ENCODE measurements at regions not wholly inside any gene's neighbourhood (a gene's known extent, or its start where the extent isn't known, plus 50 kb on each side); places are given as distances from the start of the nearest gene placed in this dataset.
A peak's percentile ranks its signal among the peaks of the same experiment; 100 is the strongest.

GRCh38 chr2:225288986-225289385, 110.5 kb upstream of the NYAP2 start:
- intact Hi-C loops (cut with DNase I, micrococcal nuclease), result loop anchor here in 1 of 2 experiments (10.0 kb wide), 2 partner anchors 1506 to 1696 kb away; partner anchors contain the start of gene IRS1
- POLR2A ChIA-PET, result no interaction called here

GRCh38 chr2:225282858-225283710, 116.4 kb upstream of the NYAP2 start:
- Mint-ChIP-seq H3K4me3 (no peak overlapping the region), H3K27ac (no peak overlapping the region), H3K9me3 (no peaks in the 10 kb centered on the region), H3K36me3 (ENCODE audit: low read depth) (no peaks in the 10 kb centered on the region), H3K4me1 (ENCODE audit: low read depth) (no peaks in the 10 kb centered on the region), H3K27me3 (no peaks in the 10 kb centered on the region)
- DNase-seq (peak in 6 of 14 experiments; percentile 2 to 51 (median 30)), ATAC-seq (ENCODE audit: poor library complexity) (peak; percentile 43)
- peaks cover 0 to 3% of the 10 kb centered on the region in 2 experiments for H3K9me3 ChIP-seq (ENCODE audit: control insufficient read depth in 1 of 2, insufficient read depth in 1 of 2, low read length in 2 of 2)
- CTCF ChIA-PET, result interaction anchor here (0.6 to 1.6 kb wide), 3 partner anchors 9 to 362 kb away, joined by 3 to 4 read pairs (median 3); no protein-coding TSS in a partner anchor
- POLR2A ChIA-PET, result no interaction called here
- peak; percentile 82 for TF ChIP-seq CTCF (IDR thresholded peaks at IDR 0.05)
- H3K4me1 ChIP-seq (ENCODE audit: insufficient read depth, low read length), result no peaks in the 10 kb centered on the region
- H3K27me3 ChIP-seq (ENCODE audit: control insufficient read depth in 1 of 2, insufficient read depth in 2 of 2, low read length in 2 of 2), result no peaks in the 10 kb centered on the region
- no peak overlapping the region for H3K27ac ChIP-seq (ENCODE audit: low read depth in 1 of 2, low read length in 2 of 2)
- H3K36me3 ChIP-seq (ENCODE audit: insufficient read depth, low read length), result no peaks in the 10 kb centered on the region
- intact Hi-C loops (cut with DNase I, micrococcal nuclease), result loop anchor here in 1 of 2 experiments (5.0 to 10.0 kb wide), 3 partner anchors 374 to 1702 kb away; partner anchors contain the start of gene IRS1
- H3K4me3 ChIP-seq (ENCODE audit: low read length), result no peak overlapping the region

More at GRCh38 chr2:225288986-225289385, 110.5 kb upstream of the NYAP2 start:
- Mint-ChIP-seq H3K27me3 (no peaks in the 10 kb centered on the region), H3K27ac (no peak overlapping the region), H3K4me3 (no peak overlapping the region), H3K36me3 (ENCODE audit: low read depth) (no peaks in the 10 kb centered on the region), H3K4me1 (ENCODE audit: low read depth) (no peaks in the 10 kb centered on the region), H3K9me3 (no peaks in the 10 kb centered on the region)
- Histone ChIP-seq H3K27me3 (ENCODE audit: control insufficient read depth in 1 of 2, insufficient read depth in 2 of 2, low read length in 2 of 2) (no peaks in the 10 kb centered on the region), H3K4me1 (ENCODE audit: insufficient read depth, low read length) (no peaks in the 10 kb centered on the region), H3K36me3 (ENCODE audit: insufficient read depth, low read length) (no peaks in the 10 kb centered on the region), H3K27ac (ENCODE audit: low read depth in 1 of 2, low read length in 2 of 2) (no peak overlapping the region), H3K4me3 (ENCODE audit: low read length) (no peak overlapping the region), H3K9me3 (ENCODE audit: control insufficient read depth in 1 of 2, insufficient read depth in 1 of 2, low read length in 2 of 2) (no peaks in the 10 kb centered on the region)
- DNase-seq, result no peak
- no peak for ATAC-seq (ENCODE audit: poor library complexity)
- no peak for TF ChIP-seq CTCF (IDR thresholded peaks at IDR 0.05)
- CTCF ChIA-PET, result no interaction called here

GRCh38 chr2:225276207-225276606, 123.3 kb upstream of the NYAP2 start:
- ATAC-seq (ENCODE audit: poor library complexity), result no peak
- Histone ChIP-seq H3K4me3 (ENCODE audit: low read length) (no peak overlapping the region), H3K27ac (ENCODE audit: low read depth in 1 of 2, low read length in 2 of 2) (no peak overlapping the region), H3K9me3 (ENCODE audit: control insufficient read depth in 1 of 2, insufficient read depth in 1 of 2, low read length in 2 of 2) (peaks cover 3 to 30% of the 10 kb centered on the region in 2 experiments), H3K36me3 (ENCODE audit: insufficient read depth, low read length) (no peaks in the 10 kb centered on the region), H3K4me1 (ENCODE audit: insufficient read depth, low read length) (no peaks in the 10 kb centered on the region), H3K27me3 (ENCODE audit: control insufficient read depth in 1 of 2, insufficient read depth in 2 of 2, low read length in 2 of 2) (no peaks in the 10 kb centered on the region)
- ChIA-PET CTCF (no interaction called here), POLR2A (no interaction called here)
- H3K9me3 Mint-ChIP-seq, result peaks cover 5% of the 10 kb centered on the region
- TF ChIP-seq CTCF (IDR thresholded peaks at IDR 0.05), result no peak
- no peak for DNase-seq
- H3K4me3 Mint-ChIP-seq, result no peak overlapping the region
- H3K36me3 Mint-ChIP-seq (ENCODE audit: low read depth), result peaks cover 6% of the 10 kb centered on the region
- H3K4me1 Mint-ChIP-seq (ENCODE audit: low read depth), result no peaks in the 10 kb centered on the region
- H3K27ac Mint-ChIP-seq, result no peak overlapping the region
- intact Hi-C loops (cut with DNase I, micrococcal nuclease), result no loop called here
- H3K27me3 Mint-ChIP-seq, result no peaks in the 10 kb centered on the region
